Endothelial cell of umbilical vein (primary cell): ENCODE measurements at regions not wholly inside any gene's neighbourhood (a gene's known extent, or its start where the extent isn't known, plus 50 kb on each side); places are given as distances from the start of the nearest gene placed in this dataset.

ENCODE experiments used
- BruUV-seq: library from RNA; stranded (reverse); fragments of 400-500 nt; replicated peaks from 2 replicates; lab custom pipeline; 2021; lab: Mats Ljungman, UMichigan
- CTCF ChIA-PET: fragments of 300-600, 350-600 bp; sonication (Branson Sonifier 250); formaldehyde crosslinking; loops from one replicate; lab custom pipeline; 2021; ENCODE audit warnings: antibody characterized with exemption, inconsistent platforms; lab: Charles Lee
- POLR2A ChIA-PET: fragments of 300-600, 350-600 bp; sonication (Branson Sonifier 250); formaldehyde crosslinking; loops from one replicate; lab custom pipeline; 2021; ENCODE audit warnings: antibody characterized with exemption, inconsistent platforms; lab: Charles Lee
- DNase-seq: peaks from one replicate; pipeline ENCODE4 v3.0.0-alpha.2; 2011; ENCODE audit warnings: low read depth, low spot score
- FAIRE-seq: peaks from 2 replicates; lab custom pipeline; 2011; peaks lifted over from hg19 to GRCh38; lab: Jason Lieb, UNC
- H2AFZ ChIP-seq: 2 replicates; pipeline ENCODE4 v1.6.0; 2012; ENCODE audit warnings: low read depth, low read length, control low read depth, inconsistent platforms
- H3K27ac ChIP-seq: 2 replicates; pipeline ENCODE4 v1.5.1; 2011; ENCODE audit warnings: low read depth, mild to moderate bottlenecking, control low read depth, low read length, moderate library complexity; ENCODE audit not compliant: insufficient read depth
- H3K27me3 ChIP-seq, 2 experiments: 2 replicates each; pipeline versions ENCODE4 v1.6.0 to v1.6.1; 2011; ENCODE audit warnings: low read length in 2 of 2, mixed read lengths in 1 of 2; ENCODE audit not compliant: control insufficient read depth in 2 of 2, insufficient read depth in 2 of 2
- H3K36me3 ChIP-seq, 2 experiments: 2 replicates in 1 of 2; 3 replicates in 1 of 2; pipeline ENCODE4 v1.5.1; 2011; ENCODE audit warnings: low read length in 2 of 2, mild to moderate bottlenecking in 1 of 2, moderate library complexity in 1 of 2; ENCODE audit not compliant: control insufficient read depth in 2 of 2, insufficient read depth in 2 of 2; ENCODE audit errors: extremely low read depth in 1 of 2
- H3K4me1 ChIP-seq: 3 replicates; pipeline ENCODE4 v1.5.1; 2011; ENCODE audit warnings: mild to moderate bottlenecking, low read length; ENCODE audit not compliant: control insufficient read depth, insufficient read depth; ENCODE audit errors: extremely low read depth
- H3K4me2 ChIP-seq: 2 replicates; pipeline ENCODE4 v1.6.1; 2011; ENCODE audit warnings: low read length, control low read depth, mixed read lengths; ENCODE audit not compliant: insufficient read depth
- H3K4me3 ChIP-seq, 3 experiments: fragments of 200-600 bp in 1 of 3; sonication (generic), shearing (Covaris generic) in 1 of 3; replicated peaks in 1 of 3; 2 replicates each; pipeline ENCODE4 v1.5.1; 2011 to 2016; ENCODE audit warnings: control low read depth in 3 of 3, low read length in 3 of 3, mild to moderate bottlenecking in 2 of 3, inconsistent platforms in 1 of 3, low read depth in 1 of 3, moderate library complexity in 1 of 3; ENCODE audit not compliant: insufficient read depth in 1 of 3
- H3K79me2 ChIP-seq: 2 replicates; pipeline ENCODE4 v1.6.0; 2012; ENCODE audit warnings: low read length, inconsistent platforms; ENCODE audit not compliant: control insufficient read depth, insufficient read depth
- H3K9ac ChIP-seq: replicated peaks from 2 replicates; pipeline ENCODE3; 2011; ENCODE audit warnings: low read length, control low read depth; ENCODE audit not compliant: insufficient read depth; ENCODE audit errors: extremely low read depth
- H3K9me1 ChIP-seq: replicated peaks from 3 replicates; pipeline ENCODE4 v1.6.0; 2011; ENCODE audit warnings: mild to moderate bottlenecking, low read length; ENCODE audit not compliant: control insufficient read depth, insufficient read depth; ENCODE audit errors: extremely low read depth
- H3K9me3 ChIP-seq: replicated peaks from 2 replicates; pipeline ENCODE4 v1.5.1; 2012; ENCODE audit warnings: low read length, inconsistent platforms; ENCODE audit not compliant: control insufficient read depth, insufficient read depth
- H4K20me1 ChIP-seq: replicated peaks from 2 replicates; pipeline ENCODE3; 2011; ENCODE audit warnings: mild to moderate bottlenecking, low read length; ENCODE audit not compliant: control insufficient read depth, insufficient read depth; ENCODE audit errors: extremely low read depth
- EZH2 ChIP-seq: IDR thresholded peaks from 2 replicates; pipeline ENCODE4 v1.6.1; 2012; ENCODE audit warnings: borderline replicate concordance, low read depth, mild to moderate bottlenecking, moderate library complexity, low read length, inconsistent platforms; ENCODE audit not compliant: severe bottlenecking
- FOS ChIP-seq: IDR thresholded peaks from 2 replicates; pipeline ENCODE4 v1.6.1; 2011; ENCODE audit warnings: mild to moderate bottlenecking, low read length, moderate library complexity, borderline replicate concordance; ENCODE audit not compliant: insufficient read depth
- GATA2 ChIP-seq: IDR thresholded peaks from 2 replicates; pipeline ENCODE4 v1.7.0; 2011; ENCODE audit warnings: low read depth, mild to moderate bottlenecking, moderate library complexity, mixed read lengths, low read length; ENCODE audit not compliant: insufficient read length, insufficient read depth
- JUN ChIP-seq: IDR thresholded peaks from 2 replicates; pipeline ENCODE4 v1.6.1; 2011; ENCODE audit warnings: borderline replicate concordance, low read depth; ENCODE audit not compliant: insufficient read length, insufficient read depth
- MYC ChIP-seq: IDR thresholded peaks from one replicate; pipeline ENCODE4 v1.6.1; 2011; ENCODE audit warnings: mild to moderate bottlenecking, low read depth, low read length
- POLR2A ChIP-seq: IDR thresholded peaks from 2 replicates; pipeline ENCODE4 v1.6.1; 2012; ENCODE audit warnings: low read depth, mild to moderate bottlenecking, control low read depth, low read length
- POLR2AphosphoS5 ChIP-seq: IDR thresholded peaks from 2 replicates; pipeline ENCODE4 v1.6.1; 2012; ENCODE audit warnings: low read depth, mild to moderate bottlenecking, control low read depth, low read length, moderate library complexity; ENCODE audit not compliant: insufficient read depth
- dilution Hi-C: fragments of 300-500 bp; cut with MboI; formaldehyde crosslinking; loops from one replicate; pipeline ENCODE4 v1.15.0; 2019; ENCODE audit warnings: low sequenced_read_pairs; ENCODE audit not compliant: extremely low pct_ligation_motif_present
- intact Hi-C: fragments of 100-400 bp; cut with micrococcal nuclease; formaldehyde crosslinking; loops from one replicate; pipeline ENCODE4 v1.10.0; 2022
- TF ChIP-seq, protein P1 (sequence below): IDR thresholded peaks from 2 replicates; pipeline ENCODE4 v1.6.1; 2011; ENCODE audit not compliant: insufficient read depth, insufficient read length
- TF ChIP-seq, protein P2 (sequence below), 2 donors: IDR thresholded peaks; 1 replicate in 1 of 2; 2 replicates in 1 of 2; pipeline ENCODE4 v1.5.1; 2011; ENCODE audit warnings: low read length in 2 of 2, mild to moderate bottlenecking in 2 of 2, moderate library complexity in 2 of 2, control low read depth in 1 of 2, inconsistent platforms in 1 of 2, low read depth in 1 of 2; ENCODE audit not compliant: insufficient read depth in 1 of 2; ENCODE audit errors: extremely low read depth in 1 of 2

DNA sequence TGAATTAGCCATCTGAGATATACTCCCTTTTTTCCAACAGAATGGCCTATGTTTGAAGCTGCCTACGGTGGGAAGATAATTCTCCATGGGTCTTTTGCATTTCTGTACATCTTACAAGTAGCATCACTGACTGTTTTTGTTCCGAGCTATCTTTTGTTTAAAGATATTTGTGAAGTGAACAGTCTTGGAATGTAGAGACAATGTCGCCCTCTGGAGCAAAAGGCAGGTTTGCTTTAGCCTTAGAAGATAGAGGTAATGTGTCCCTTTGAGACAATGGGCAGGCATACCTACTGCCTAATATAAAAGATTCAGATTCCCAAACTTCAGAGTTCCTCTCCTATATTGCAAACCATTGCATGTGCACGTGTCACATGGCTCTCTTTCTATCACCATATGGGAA is 347.8 kb upstream of the CNR1 start:
- DNase-seq (no peak), FAIRE-seq (no peak)
- H3K27ac ChIP-seq = no peak overlapping the region
- H3K27me3 ChIP-seq = no peaks in the 10 kb centered on the region
- no peaks in the 10 kb centered on the region for H3K9me1 ChIP-seq
- no peaks in the 10 kb centered on the region for H3K9me3 ChIP-seq
- H2AFZ ChIP-seq = no peak overlapping the region
- H3K79me2 ChIP-seq = no peaks in the 10 kb centered on the region
- no peak overlapping the region for H3K9ac ChIP-seq
- intact Hi-C loops = no loop called here
- no peak overlapping the region for H3K4me3 ChIP-seq
- dilution Hi-C loops = no loop called here
- H3K36me3 ChIP-seq = no peaks in the 10 kb centered on the region
- no TSS peak for BruUV-seq
- CTCF ChIA-PET = interaction anchor here (0.6 to 0.8 kb wide), 2 partner anchors 357 to 583 kb away, joined by 3 to 5 read pairs; no protein-coding TSS in a partner anchor
- no peak overlapping the region for H3K4me2 ChIP-seq
- POLR2A ChIA-PET = no interaction called here
- no peak for TF ChIP-seq MYC
- no peak for TF ChIP-seq FOS
- no peak for TF ChIP-seq POLR2A
- no peak for TF ChIP-seq EZH2
- no peak for TF ChIP-seq GATA2
- TF ChIP-seq, protein P1, sequence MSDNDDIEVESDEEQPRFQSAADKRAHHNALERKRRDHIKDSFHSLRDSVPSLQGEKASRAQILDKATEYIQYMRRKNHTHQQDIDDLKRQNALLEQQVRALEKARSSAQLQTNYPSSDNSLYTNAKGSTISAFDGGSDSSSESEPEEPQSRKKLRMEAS = no peak
- TF ChIP-seq POLR2AphosphoS5 = no peak
- TF ChIP-seq JUN = no peak
- TF ChIP-seq, protein P2, sequence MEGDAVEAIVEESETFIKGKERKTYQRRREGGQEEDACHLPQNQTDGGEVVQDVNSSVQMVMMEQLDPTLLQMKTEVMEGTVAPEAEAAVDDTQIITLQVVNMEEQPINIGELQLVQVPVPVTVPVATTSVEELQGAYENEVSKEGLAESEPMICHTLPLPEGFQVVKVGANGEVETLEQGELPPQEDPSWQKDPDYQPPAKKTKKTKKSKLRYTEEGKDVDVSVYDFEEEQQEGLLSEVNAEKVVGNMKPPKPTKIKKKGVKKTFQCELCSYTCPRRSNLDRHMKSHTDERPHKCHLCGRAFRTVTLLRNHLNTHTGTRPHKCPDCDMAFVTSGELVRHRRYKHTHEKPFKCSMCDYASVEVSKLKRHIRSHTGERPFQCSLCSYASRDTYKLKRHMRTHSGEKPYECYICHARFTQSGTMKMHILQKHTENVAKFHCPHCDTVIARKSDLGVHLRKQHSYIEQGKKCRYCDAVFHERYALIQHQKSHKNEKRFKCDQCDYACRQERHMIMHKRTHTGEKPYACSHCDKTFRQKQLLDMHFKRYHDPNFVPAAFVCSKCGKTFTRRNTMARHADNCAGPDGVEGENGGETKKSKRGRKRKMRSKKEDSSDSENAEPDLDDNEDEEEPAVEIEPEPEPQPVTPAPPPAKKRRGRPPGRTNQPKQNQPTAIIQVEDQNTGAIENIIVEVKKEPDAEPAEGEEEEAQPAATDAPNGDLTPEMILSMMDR (IDR thresholded peaks at IDR 0.05; ENCODE audit: extremely low read depth in 1 of 2, insufficient read depth in 1 of 2, low read depth in 1 of 2, low read length in 2 of 2) = no peak
- H4K20me1 ChIP-seq = no peaks in the 10 kb centered on the region
- no peaks in the 10 kb centered on the region for H3K4me1 ChIP-seq
